Activated T-cell treated with anti-CD3 and anti-CD28 coated beads, Interleukin-2, amount 50 U/mL, for 48 hours (primary cell): ENCODE measurements at regions not wholly inside any gene's neighbourhood (a gene's known extent, or its start where the extent isn't known, plus 50 kb on each side); places are given as distances from the start of the nearest gene placed in this dataset.
"Not testable (repeated sequence)": the region's sequence is repeated elsewhere in the genome, so short reads cannot be mapped to it uniquely, and the experiment has no call there.

Experiments
- DNase-seq, 2 experiments: peaks; one replicate each; pipeline ENCODE4 v3.0.0-alpha.2; 2020

GRCh38 chr13:109311431-109311976 is 474.9 kb downstream of the IRS2 start:
- DNase-seq = not testable (repeated sequence)

GRCh38 chr13:109309625-109310363 is 476.6 kb downstream of the IRS2 start:
- no peak for DNase-seq

- no peak for DNase-seq
Observed at GRCh38 chr13:109307027-109307426, 479.4 kb downstream of the IRS2 start.

- DNase-seq = no peak
Observed at GRCh38 chr13:109301726-109302125, 484.7 kb downstream of the IRS2 start.

- DNase-seq = no peak
Observed at GRCh38 chr13:109301276-109301675, 485.1 kb downstream of the IRS2 start.

GRCh38 chr13:109297628-109298027 is 488.8 kb downstream of the IRS2 start:
- no peak for DNase-seq

GRCh38 chr13:109293166-109293565 is 493.2 kb downstream of the IRS2 start:
- DNase-seq = no peak

GRCh38 chr13:109288151-109288709 is 498.2 kb downstream of the IRS2 start:
- no peak for DNase-seq

- DNase-seq = no peak
Observed at GRCh38 chr13:109287553-109287952, 498.8 kb downstream of the IRS2 start.

- DNase-seq = no peak
Observed at GRCh38 chr13:109285586-109285985, 500.8 kb downstream of the IRS2 start.

- no peak for DNase-seq
Observed at GRCh38 chr13:109281903-109282635, 504.3 kb downstream of the IRS2 start.

GRCh38 chr13:109281017-109281902 is 505.1 kb downstream of the IRS2 start:
- no peak for DNase-seq

GRCh38 chr13:109276261-109276660 is 510.1 kb downstream of the IRS2 start:
- DNase-seq = no peak

- DNase-seq = no peak
Observed at GRCh38 chr13:109275852-109276251, 510.5 kb downstream of the IRS2 start.

- DNase-seq = no peak
Observed at GRCh38 chr13:109275139-109275745, 511.1 kb downstream of the IRS2 start.

GRCh38 chr13:109274188-109274821 is 512.1 kb downstream of the IRS2 start:
- DNase-seq = no peak

- no peak for DNase-seq
Observed at GRCh38 chr13:109273326-109273751, 513.0 kb downstream of the IRS2 start.

GRCh38 chr13:109272595-109273325 is 513.6 kb downstream of the IRS2 start:
- DNase-seq = no peak

GRCh38 chr13:109271555-109272541 is 514.5 kb downstream of the IRS2 start:
- DNase-seq = no peak

- no peak for DNase-seq
Observed at GRCh38 chr13:109271061-109271460, 515.3 kb downstream of the IRS2 start.
